ENCODE measurements at regions not wholly inside any gene's neighbourhood (a gene's known extent, or its start where the extent isn't known, plus 50 kb on each side); places are given as distances from the start of the nearest gene placed in this dataset.

DNA sequence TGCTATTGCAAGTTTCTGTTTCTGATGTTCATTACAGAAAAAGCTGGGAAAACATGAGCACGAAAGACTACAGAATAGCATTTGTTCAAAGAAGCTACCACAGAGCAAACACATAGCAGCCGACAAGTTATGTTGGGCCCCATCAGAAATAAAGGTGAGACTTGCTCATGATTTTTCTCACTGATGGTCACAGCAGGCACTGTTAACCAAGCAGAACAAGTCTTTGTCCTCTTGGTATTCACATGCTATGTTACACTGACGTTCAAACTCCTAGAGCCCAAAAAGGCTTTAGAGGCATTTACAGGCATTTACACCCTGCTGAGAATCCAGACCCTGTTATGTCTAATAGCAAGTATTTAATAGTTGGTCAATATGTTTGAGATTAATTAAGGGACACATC lies 235.0 kb upstream of the HNMT start:
- CTCF ChIA-PET = no interaction called here
- H3K27me3 ChIP-seq (ENCODE audit: control insufficient read depth, insufficient read depth, low read length) = no peaks in the 10 kb centered on the region
- no peak for DNase-seq (ENCODE audit: low read depth)
- H3K4me3 ChIP-seq (ENCODE audit: low read depth, low read length) = no peak overlapping the region
- TF ChIP-seq, protein P1, sequence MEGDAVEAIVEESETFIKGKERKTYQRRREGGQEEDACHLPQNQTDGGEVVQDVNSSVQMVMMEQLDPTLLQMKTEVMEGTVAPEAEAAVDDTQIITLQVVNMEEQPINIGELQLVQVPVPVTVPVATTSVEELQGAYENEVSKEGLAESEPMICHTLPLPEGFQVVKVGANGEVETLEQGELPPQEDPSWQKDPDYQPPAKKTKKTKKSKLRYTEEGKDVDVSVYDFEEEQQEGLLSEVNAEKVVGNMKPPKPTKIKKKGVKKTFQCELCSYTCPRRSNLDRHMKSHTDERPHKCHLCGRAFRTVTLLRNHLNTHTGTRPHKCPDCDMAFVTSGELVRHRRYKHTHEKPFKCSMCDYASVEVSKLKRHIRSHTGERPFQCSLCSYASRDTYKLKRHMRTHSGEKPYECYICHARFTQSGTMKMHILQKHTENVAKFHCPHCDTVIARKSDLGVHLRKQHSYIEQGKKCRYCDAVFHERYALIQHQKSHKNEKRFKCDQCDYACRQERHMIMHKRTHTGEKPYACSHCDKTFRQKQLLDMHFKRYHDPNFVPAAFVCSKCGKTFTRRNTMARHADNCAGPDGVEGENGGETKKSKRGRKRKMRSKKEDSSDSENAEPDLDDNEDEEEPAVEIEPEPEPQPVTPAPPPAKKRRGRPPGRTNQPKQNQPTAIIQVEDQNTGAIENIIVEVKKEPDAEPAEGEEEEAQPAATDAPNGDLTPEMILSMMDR (IDR thresholded peaks at IDR 0.05; ENCODE audit: insufficient read depth, low read depth, low read length) = no peak
- POLR2A ChIA-PET = no interaction called here
- no peaks in the 10 kb centered on the region for H3K36me3 ChIP-seq (ENCODE audit: control insufficient read depth, insufficient read depth, low read length)

DNA sequence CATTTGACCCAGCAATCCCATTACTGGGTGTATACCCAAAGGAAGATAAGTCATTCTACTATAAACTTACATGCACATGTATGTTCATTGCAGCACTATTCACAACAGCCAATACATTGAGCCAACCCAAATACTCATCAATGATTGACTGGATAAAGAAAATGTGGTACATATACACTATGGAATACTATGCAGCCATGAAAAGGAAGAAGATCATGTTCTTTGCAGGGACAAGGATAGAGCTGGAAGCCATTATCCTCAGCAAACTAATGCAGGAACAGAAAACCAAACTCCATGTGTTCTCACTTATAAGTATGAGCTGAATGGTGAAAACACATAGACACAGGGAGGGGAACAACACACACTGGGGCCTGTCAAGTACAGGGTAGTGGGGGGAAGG lies 226.7 kb upstream of the HNMT start:
- Histone ChIP-seq H3K36me3 (ENCODE audit: control insufficient read depth, insufficient read depth, low read length) (no peaks in the 10 kb centered on the region), H3K4me3 (ENCODE audit: low read depth, low read length) (no peak overlapping the region), H3K27me3 (ENCODE audit: control insufficient read depth, insufficient read depth, low read length) (no peaks in the 10 kb centered on the region)
- ChIA-PET POLR2A (no interaction called here), CTCF (no interaction called here)
- DNase-seq (ENCODE audit: low read depth) = no peak
- TF ChIP-seq, protein P1 (IDR thresholded peaks at IDR 0.05; ENCODE audit: insufficient read depth, low read depth, low read length) = no peak

DNA sequence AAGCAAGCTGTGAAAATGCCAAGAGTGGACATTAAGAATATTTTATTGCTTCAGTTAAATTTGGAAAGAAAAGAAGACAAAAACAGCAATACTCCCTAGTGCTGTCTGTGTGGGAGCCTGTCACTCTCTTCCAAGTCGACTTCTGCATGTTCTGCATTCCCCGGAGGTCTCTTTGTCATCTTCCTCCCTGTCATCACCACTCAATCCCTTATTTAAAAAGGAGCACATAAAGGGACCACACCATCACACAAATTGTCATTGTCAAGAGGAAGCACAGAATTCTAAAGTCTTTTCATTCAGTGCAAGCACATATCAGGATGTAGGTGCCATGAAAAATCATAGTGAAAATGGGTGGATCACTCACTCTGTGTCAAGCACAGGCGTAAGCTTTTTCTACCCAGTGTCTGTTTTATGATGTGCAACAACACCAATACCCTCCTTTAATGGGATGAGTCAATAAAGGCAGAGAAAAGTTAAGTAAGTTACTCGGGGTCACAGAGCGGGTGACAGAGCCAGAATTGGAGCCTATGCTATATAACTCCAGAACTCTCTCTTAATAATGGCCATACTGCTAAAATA lies 222.4 kb upstream of the HNMT start:
- TF ChIP-seq, protein P1 (IDR thresholded peaks at IDR 0.05; ENCODE audit: insufficient read depth, low read depth, low read length) = no peak
- ChIA-PET CTCF (no interaction called here), POLR2A (no interaction called here)
- no peaks in the 10 kb centered on the region for H3K36me3 ChIP-seq (ENCODE audit: control insufficient read depth, insufficient read depth, low read length)
- H3K4me3 ChIP-seq (ENCODE audit: low read depth, low read length) = no peak overlapping the region
- no peak for DNase-seq (ENCODE audit: low read depth)
- no peaks in the 10 kb centered on the region for H3K27me3 ChIP-seq (ENCODE audit: control insufficient read depth, insufficient read depth, low read length)

DNA sequence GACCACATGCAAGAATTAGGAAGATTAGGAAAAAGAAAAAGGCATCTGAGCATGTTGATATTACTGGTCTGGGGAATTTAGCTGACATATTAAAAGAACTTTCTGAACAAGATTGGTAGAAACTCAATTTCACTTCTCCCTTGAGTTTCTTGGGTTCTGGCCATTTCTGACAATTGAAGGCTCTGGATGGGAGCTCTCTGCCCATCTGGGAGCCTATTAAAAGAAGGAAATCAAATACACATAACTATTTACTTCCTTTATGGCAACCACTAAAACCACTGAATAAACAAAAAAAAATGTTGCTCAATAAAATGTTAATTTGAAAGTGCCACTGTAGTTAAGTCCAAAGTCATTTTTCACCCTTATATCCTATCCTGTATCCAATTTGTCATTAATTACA lies 216.8 kb upstream of the HNMT start:
- DNase-seq (ENCODE audit: low read depth) = no peak
- Histone ChIP-seq H3K4me3 (ENCODE audit: low read depth, low read length) (no peak overlapping the region), H3K27me3 (ENCODE audit: control insufficient read depth, insufficient read depth, low read length) (no peaks in the 10 kb centered on the region), H3K36me3 (ENCODE audit: control insufficient read depth, insufficient read depth, low read length) (no peaks in the 10 kb centered on the region)
- TF ChIP-seq, protein P1 (IDR thresholded peaks at IDR 0.05; ENCODE audit: insufficient read depth, low read depth, low read length) = no peak
- ChIA-PET CTCF (no interaction called here), POLR2A (no interaction called here)

DNA sequence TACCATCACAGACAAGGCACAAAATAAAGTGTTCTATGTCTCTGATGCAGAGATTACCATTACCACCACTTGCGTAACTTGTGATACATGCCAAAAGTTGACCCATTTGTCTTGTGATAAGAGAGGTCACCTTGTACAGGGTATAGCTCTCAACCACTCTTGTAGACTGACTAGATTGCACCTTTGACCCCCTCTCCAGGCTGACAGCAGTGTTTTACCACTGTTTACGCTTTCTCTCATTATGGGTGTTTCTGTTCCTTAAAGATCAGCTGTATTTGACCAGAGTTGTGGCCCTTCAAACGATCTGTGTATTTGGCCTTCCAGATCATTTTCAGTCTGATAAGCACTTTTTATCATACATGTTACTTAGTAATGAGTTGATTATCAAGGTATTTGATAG lies 215.7 kb upstream of the HNMT start:
- H3K36me3 ChIP-seq (ENCODE audit: control insufficient read depth, insufficient read depth, low read length) = no peaks in the 10 kb centered on the region
- TF ChIP-seq, protein P1 (IDR thresholded peaks at IDR 0.05; ENCODE audit: insufficient read depth, low read depth, low read length) = no peak
- POLR2A ChIA-PET = no interaction called here
- H3K27me3 ChIP-seq (ENCODE audit: control insufficient read depth, insufficient read depth, low read length) = no peaks in the 10 kb centered on the region
- H3K4me3 ChIP-seq (ENCODE audit: low read depth, low read length) = no peak overlapping the region
- CTCF ChIA-PET = no interaction called here
- DNase-seq (ENCODE audit: low read depth) = no peak
